ENCODE measurements at regions not wholly inside any gene's neighbourhood (a gene's known extent, or its start where the extent isn't known, plus 50 kb on each side); places are given as distances from the start of the nearest gene placed in this dataset.

- no peak overlapping the region for H3K9ac ChIP-seq (ENCODE audit: insufficient read depth in 1 of 2, low read depth in 2 of 2, low read length in 2 of 2)
- no peak for FAIRE-seq
- no peak for ATAC-seq
- H3K4me2 ChIP-seq (ENCODE audit: insufficient read depth, low read length): no peak overlapping the region
- no peaks in the 10 kb centered on the region for H3K36me3 ChIP-seq (ENCODE audit: control insufficient read depth, insufficient read depth, low read length)
- no peak overlapping the region for H3K27ac ChIP-seq (ENCODE audit: extremely low read depth, low read depth, low read length)
- WGBS (ENCODE audit: insufficient coverage, low coverage, missing lambda C conversion rate): 0% methylated on average over 1 of the region's 1 CpG
- DNase-seq (ENCODE audit: extremely low read depth in 1 of 4, low spot score in 3 of 4): no peak
- H3K4me3 ChIP-seq: no peak overlapping the region
- H2AFZ ChIP-seq (ENCODE audit: low read depth, low read length): no peak overlapping the region
- no peaks in the 10 kb centered on the region for H3K9me3 ChIP-seq (replicated peaks; ENCODE audit: control insufficient read depth, insufficient read depth, low read depth, low read length)
- H3K79me2 ChIP-seq (ENCODE audit: control insufficient read depth, insufficient read depth, low read length): no peaks in the 10 kb centered on the region
- H3K27me3 ChIP-seq (ENCODE audit: control insufficient read depth in 2 of 2, insufficient read depth in 2 of 2, low read length in 2 of 2): no peaks in the 10 kb centered on the region
- H4K20me1 ChIP-seq (replicated peaks; ENCODE audit: control insufficient read depth, insufficient read depth, low read length): no peaks in the 10 kb centered on the region
- ChIA-PET CTCF (ENCODE audit: low intra/inter-chr PET ratio) (no interaction called here), POLR2A (no interaction called here)
- TF ChIP-seq MCM3 (IDR thresholded peaks at IDR 0.05) (no peak), NR3C1 (CRISPR knock-in tag; IDR thresholded peaks at IDR 0.05) (no peak), XRCC4 (IDR thresholded peaks at IDR 0.05; ENCODE audit: extremely low read depth, insufficient read depth, insufficient read length) (no peak), NR0B1 (IDR thresholded peaks at IDR 0.05; ENCODE audit: partially characterized antibody) (no peak), ZFPM2 (CRISPR knock-in tag; IDR thresholded peaks at IDR 0.05) (no peak), TAF15 (IDR thresholded peaks at IDR 0.05; ENCODE audit: low read depth, low read length) (no peak), ESRRA (IDR thresholded peaks at IDR 0.05; ENCODE audit: borderline replicate concordance, low read depth) (no peak), ELK1 (CRISPR knock-in tag; IDR thresholded peaks at IDR 0.05) (no peak), ZNF57 (CRISPR knock-in tag; IDR thresholded peaks at IDR 0.05) (no peak), ZNF347 (CRISPR knock-in tag; IDR thresholded peaks at IDR 0.05; ENCODE audit: low read depth) (no peak), BHLHE40 (IDR thresholded peaks at IDR 0.05; ENCODE audit: low read length) (no peak), CCNT2 (IDR thresholded peaks at IDR 0.05; ENCODE audit: borderline replicate concordance, extremely low read depth, insufficient read length, low read depth, low read length) (no peak), PRDM10 (IDR thresholded peaks at IDR 0.05; ENCODE audit: partially characterized antibody) (no peak)
- intact Hi-C loops (cut with micrococcal nuclease): no loop called here
- no peaks in the 10 kb centered on the region for H3K9me1 ChIP-seq (ENCODE audit: control insufficient read depth, insufficient read depth, low read length)
- H3K4me1 ChIP-seq (replicated peaks in 1 of 2; ENCODE audit: control insufficient read depth in 2 of 2, insufficient read depth in 2 of 2, low read length in 2 of 2): no peaks in the 10 kb centered on the region
- in situ Hi-C loops (cut with MboI): no loop called here
- BruUV-seq (replicated peaks): no TSS peak
Observed at GRCh38 chr6:74863968-74864367, 341.9 kb downstream of the COL12A1 start.

All from K562 (cell line).